Stimulated activated CD4-positive, alpha-beta T cell treated with anti-CD3 and anti-CD28 coated beads, TNF-alpha, amount 100 ng/mL, for 24 hours (primary cell): ENCODE measurements at regions not wholly inside any gene's neighbourhood (a gene's known extent, or its start where the extent isn't known, plus 50 kb on each side); places are given as distances from the start of the nearest gene placed in this dataset.

Experiments used
- DNase-seq, 3 experiments: peaks; one replicate each; pipeline ENCODE4 v3.0.0-alpha.2; 2020; ENCODE audit warnings: low read depth in 3 of 3

DNA sequence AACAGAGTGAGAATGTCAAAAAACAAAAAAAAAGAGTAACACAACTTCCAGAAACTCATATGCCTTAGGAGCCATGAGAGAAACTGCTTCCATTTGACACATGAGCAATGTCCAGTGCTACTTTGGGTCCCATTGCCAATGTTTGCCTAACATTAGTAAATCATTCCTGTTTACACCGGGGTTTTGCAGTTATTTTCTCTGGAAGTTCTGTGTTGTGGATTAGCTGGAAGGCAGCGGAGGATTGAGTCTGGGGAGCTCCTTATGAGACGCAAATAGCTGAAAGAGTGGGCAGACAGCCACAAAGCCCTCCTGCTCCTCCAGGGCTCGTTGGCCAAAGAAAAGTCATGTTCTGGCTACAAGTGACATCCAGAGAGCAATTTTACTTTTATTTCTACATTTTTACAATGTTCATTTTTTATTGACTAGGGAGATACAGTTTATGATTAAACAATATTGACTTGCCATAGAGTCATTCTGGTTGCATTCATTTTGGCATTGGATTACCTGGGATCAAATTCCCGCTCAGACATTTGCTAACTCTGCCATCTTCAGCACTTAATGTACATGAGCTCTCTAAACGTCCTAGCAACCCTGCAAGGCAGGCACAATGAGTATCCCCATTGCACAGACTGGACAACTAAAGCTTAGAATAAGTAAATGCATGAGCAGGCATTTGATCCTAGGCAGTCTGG is 66.4 kb upstream of the GALNT2 start:
- no peak for DNase-seq

GRCh38 chr1:230002164-230002803 is 64.8 kb upstream of the GALNT2 start:
- DNase-seq = no peak

- DNase-seq = no peak
Measured at GRCh38 chr1:230003409-230003808, 63.6 kb upstream of the GALNT2 start.

DNA sequence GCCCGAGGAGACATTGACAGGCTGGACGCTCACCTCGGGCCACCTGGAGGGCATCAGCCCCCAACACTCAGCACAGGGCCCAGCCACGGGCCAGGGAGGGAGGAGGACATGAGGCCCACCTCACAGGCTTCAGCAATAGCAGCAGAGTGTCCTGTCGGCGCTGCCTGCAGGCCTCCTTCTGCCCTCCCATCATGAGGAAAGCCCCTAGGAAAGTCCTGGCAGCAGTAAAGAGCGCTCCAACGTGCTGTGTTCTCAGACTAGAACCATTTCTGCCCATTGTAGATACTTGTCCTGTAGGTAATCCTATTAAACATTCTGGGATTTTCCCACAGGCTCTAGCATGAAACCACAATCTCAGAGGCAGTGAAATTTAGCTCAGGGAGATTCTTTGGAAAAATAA is 62.0 kb upstream of the GALNT2 start:
- DNase-seq = no peak

GRCh38 chr1:230008721-230009120 is 58.3 kb upstream of the GALNT2 start:
- DNase-seq = no peak

- no peak for DNase-seq
Measured at GRCh38 chr1:230009611-230010313, 57.3 kb upstream of the GALNT2 start.

DNA sequence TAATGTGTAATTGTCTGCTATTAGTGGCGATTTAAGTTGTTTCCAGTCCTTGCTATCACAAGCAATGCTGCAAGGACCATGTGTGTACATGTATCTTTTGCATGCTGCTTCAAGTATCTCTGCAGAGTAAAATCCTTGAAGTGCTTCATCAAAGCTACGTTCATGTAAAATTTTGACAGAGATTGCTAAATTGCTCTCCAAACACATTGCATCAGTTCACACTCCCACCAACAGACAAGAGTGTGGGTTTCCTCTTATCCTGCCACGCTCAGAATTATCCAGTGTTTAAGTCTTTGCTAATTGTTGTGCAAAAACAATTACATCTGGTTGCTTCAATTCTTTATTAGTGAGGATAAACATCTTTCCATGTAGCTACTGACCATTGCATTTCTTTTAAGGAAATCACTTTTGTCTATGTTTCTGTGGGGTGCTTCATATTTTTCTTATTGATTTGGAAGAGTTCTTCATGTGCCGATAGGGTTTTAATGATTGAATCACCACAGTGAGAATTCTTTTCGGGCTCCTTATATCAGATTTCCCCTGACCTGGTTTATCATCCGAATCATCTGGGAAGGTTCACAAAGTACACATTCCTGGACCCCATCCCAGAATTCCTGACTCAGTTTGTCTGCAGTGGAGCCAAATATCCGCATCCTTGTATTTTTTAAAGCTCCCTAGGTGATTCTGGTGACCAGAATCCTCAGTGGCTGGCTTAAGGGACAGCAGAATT is 56.3 kb upstream of the GALNT2 start:
- no peak for DNase-seq

GRCh38 chr1:230011333-230012092 is 55.5 kb upstream of the GALNT2 start:
- DNase-seq = no peak

DNA sequence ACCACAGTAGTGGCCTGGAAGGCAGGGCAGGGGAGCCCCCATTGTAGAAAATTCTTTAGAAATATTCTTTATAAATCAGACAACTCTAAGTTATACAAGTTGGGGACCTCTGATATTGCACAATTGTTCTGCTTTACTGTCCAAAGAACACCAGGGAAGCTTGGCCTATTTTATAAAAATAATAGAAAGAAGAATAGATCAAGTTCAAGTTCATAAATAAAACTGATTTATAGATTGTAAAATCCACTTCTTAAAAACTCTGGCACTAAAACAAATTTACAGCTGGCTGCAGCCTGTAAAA is 55.0 kb upstream of the GALNT2 start:
- no peak for DNase-seq

DNA sequence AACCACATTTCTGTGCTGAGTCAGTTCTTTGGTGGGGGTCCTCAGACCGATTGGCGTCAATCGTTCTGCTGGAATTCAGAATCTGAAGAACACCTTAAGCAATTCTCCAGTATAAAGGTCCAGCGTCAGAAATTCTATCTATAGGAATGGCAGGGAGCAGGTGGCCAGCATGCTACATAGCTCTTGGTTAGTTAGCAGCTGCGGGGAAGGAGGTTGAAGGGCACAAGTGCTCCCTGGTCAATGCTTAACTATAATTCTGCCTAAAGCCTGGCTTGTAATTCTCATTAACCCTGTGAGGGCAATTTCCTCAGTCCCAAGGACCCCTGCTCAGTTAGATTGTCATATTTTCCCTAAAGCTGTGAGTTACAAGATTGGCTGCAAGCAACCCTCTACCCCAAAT is 54.3 kb upstream of the GALNT2 start:
- no peak for DNase-seq

GRCh38 chr1:230016159-230016558 is 50.9 kb upstream of the GALNT2 start:
- DNase-seq = no peak
